ENCODE measurements at regions not wholly inside any gene's neighbourhood (a gene's known extent, or its start where the extent isn't known, plus 50 kb on each side); places are given as distances from the start of the nearest gene placed in this dataset.

DNA sequence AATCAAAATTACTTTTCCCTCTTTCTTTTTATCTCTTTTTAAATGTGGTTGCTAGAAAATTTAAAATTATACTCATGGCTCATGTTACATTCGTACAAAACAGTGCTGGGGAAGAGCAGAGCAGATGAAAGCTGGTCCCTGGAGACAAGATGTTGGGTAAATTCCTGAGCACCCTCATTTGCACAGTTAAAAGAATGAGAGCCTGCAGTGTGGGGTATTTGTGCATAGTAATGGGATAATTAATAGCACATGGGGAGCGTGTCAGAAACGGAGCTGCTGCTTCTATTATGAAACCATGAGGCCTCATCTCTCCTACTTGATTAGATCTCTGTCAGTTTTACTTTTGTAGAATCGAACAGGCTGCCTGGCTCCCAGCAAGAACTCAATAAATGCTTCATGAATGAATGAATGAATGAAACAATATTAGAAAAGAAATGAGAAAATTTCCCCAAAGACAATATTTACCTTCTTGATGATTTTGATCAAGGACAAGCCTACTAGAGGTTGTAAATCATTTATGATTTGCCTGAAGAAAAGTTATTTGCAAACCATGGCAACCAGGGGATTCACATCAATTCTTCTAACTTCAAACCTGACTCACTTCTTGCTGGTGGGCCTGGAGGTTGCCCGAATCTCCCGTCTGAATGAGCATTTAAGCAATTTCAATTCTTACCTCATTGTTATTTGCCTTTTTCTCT, 177.2 kb upstream of the TUT7 start:
- no peak for DNase-seq (ENCODE audit: low spot score)

DNA sequence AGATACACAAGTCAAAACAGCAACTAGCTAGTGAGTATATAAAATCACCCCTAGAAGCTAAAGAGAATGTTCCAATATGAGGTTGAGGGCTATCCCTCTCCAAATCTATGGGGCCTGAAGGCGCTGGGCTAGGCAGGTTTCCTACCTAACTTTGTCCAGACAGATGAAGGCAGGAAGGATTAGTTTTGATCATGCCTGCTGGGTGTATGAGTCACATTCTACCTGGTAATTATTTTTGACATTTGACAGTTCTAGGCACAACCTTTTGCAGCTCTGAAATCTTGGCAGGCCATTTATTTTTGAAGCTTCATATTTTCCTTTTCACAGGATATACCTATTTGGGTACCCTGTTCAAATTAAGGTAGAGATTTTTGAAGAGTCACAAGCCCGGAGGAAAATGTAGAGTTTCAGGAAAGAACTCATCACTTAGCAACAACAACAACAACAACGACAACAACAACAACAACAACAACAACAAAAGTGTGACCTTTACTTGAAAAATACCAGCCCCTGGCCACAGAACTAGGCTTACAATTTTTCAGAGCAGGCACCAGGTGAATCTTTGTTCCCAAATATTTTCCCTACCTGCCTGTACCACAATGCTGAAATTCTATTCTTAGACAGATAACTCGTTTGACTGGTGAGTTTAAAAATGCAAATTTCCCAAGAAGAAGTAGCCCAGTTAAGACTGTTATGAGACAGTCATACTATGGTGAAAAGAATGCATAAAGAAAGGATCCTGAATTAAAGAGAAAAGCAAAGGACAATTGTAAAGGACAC, 175.5 kb upstream of the TUT7 start:
- DNase-seq (ENCODE audit: low spot score): no peak

DNA sequence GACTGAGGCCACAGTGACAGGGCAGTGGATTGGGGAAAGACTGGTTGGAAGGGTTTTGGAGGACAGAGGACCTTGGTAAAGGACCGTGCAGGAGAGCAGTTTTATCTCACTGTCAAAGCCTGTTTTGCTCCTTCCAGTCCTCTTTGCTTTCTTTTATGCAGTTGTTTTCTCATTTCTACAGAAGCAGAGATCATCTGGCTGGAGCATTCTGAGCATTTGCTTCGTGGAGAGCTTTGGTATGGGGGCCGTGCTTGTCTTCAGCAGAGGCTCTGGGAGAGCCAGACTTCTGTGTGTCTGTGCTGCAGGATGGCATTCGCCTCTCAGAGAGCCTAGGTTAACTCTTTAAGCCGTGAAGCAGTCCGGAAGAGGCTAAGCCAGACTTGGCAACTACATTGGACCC, 171.8 kb upstream of the TUT7 start:
- no peak for DNase-seq (ENCODE audit: low spot score)

DNA sequence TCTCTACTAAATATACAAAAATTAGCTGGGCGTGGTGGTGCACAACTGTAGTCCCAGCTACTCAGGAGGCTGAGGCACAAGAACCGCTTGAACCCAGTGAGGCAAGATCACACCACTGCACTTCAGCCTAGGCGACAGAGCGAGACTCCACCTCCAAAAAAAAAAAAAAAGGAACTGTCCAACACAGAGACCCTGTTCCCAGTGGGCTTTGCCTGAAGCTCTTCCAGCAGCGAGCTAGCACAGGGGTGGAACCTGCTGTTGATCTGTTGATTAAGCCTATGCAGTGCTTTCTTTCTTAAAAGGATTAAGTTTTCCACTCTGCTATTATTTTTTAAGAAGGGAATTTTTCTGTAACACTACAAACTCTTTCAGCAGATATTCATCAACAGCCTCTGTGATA, 171.0 kb upstream of the TUT7 start:
- no peak for DNase-seq (ENCODE audit: low spot score)

DNA sequence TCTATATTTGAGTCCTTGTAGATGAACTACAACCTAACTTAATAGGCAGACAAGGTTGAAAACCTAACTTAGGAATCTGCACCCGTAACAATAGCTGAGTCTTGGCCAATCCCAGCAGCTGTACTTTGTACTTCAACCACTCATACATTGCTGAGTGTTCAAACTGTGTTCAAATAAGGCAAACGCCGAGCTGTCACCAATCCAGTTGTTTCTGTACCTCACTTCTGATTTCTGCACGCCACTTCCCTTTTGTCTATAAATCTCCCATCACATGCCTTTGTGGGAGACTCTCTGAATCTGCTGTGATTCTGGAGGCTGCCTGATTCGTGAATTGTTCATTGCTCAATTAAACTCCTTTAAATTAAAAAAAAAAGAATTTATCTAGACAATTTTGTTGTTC, 167.8 kb upstream of the TUT7 start:
- DNase-seq (ENCODE audit: low spot score): no peak

DNA sequence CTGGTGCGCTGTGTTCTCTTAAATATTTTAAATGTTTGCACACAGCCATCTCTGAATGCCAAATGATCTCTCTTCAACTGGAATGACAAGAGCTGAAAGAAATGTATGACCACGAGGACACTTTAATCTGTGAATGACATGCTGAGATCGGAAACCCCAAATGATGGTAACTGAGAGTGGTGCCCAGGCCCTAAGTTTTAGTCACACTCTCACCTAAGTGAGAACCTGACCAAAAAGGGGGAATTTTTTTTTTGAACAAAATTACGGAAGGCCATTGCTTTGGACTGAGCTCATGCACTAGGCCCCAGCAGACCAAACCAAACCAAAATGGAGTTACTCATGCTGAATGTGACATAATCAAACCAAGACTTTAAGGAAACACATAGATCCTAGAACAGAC, 167.1 kb upstream of the TUT7 start:
- no peak for DNase-seq (ENCODE audit: low spot score)

DNA sequence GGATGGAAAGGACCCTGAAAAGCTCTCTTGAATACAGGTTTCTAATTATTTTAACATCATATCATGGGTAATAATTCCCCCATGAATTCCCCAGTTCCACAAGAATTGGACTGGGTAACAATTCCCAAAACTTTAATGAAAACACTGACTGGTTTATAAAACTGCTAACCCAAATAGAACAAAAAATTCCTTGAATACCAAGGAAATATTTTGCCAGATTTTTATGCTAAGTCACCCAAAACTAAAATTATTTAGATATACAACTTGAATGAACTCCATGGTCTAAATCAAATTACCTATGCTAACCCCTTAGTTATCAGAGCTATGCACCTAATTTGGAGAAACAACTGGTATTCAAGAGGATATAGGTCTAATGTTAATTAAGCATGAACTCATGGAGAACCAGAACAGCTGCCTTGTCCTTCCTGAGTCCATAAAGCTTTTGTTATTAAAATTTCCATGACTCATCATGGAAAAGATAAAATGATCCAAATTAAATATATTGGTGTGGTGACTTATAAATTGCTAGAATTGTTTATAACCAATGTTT, 164.9 kb upstream of the TUT7 start:
- no peak for DNase-seq (ENCODE audit: low spot score)

DNA sequence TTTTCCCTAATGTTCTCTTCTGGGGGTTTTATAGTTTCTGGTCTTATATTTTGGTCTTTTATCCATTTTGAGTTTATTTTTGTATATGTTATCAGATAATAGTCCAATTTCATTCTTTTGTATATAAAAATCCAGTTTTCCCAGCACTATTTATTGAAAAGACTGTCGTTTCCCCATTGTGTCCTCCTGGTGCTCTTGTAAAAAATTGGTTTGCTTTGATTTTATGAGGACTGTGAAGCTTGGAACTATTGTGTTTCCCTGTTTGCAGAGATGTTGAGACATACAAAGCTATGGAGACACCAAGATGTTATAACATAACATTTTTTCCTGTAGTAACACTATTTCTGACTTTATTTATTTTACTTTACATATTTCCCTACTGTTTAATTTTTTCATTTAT, 163.3 kb upstream of the TUT7 start:
- DNase-seq (ENCODE audit: low spot score): no peak

DNA sequence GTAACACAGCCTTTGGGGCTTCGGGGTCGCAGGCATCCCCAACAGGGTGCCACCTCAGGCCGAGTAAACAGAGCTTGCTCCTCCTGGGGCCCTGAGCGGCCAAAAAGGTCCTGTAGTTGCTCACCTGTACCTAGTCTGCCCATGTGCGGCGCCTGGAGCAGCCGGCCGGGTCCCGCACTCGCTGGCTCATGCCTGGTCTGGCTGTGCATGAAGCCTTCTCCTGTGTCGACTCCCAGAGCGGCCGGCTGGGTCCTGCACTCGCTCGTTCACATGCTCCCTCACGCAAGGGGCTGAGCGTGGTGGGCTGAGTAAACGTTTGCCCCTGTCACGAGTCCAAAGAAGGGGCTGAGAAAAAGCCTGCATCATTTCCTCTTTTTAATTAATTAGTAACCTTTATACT, 162.4 kb upstream of the TUT7 start:
- DNase-seq (ENCODE audit: low spot score): no peak

DNA sequence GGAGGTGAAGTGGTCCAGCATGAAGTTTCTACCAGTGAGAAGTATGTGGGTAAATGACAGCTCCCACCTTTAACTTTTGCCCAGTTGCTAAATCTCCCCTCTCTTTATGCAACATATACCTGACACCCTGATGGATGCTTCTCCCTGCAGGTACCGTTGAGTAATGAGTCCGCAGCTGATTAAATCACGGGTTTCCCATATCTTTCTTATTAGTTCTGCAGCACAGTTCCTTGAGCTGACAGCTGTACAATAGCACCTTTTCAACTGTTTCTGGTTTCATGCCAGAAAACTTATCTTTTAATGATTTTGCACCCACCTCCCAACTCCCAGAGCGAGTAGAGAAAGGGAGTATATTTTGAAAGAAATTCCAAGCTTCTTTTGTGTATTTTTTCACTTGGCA, 161.0 kb upstream of the TUT7 start:
- no peak for DNase-seq (ENCODE audit: low spot score)

DNA sequence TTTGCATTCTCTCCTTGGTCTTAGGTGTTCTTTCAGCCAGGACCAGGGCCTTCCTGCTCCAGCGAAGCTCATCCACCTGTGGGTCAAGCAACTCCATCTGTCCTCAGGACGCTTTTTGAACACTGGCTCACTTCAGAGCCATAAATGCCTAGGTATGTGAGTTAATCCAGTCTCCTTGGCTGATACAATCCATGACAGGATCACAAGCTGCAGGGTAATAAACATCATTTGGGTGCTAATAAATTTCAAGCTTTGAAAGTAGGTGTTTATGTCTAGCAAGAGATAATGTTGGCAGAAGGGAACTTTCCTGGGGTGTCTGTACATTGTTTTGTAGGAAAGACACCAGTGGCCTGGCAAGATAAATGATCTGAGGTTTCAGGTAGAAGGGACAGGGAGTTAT, 159.2 kb upstream of the TUT7 start:
- DNase-seq (ENCODE audit: low spot score): no peak

DNA sequence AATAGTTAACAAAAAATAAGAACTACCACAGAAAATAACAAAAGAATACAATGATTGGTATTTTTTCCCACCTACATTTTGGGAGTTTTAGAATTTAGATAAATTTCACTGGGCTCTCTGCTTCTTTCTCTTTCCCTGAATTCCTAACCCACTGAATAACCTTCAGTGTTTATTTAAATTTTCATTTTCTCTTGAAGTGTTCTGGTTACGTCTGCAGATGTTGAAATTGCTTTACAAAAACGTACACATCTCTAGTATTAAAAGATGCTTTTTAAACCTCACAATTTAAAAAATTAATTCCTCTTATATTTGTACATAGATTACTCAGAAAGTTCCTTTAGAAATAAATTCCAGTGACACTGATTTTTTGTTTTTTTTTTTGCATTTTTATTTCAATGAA, 158.7 kb upstream of the TUT7 start:
- DNase-seq (ENCODE audit: low spot score): no peak

DNA sequence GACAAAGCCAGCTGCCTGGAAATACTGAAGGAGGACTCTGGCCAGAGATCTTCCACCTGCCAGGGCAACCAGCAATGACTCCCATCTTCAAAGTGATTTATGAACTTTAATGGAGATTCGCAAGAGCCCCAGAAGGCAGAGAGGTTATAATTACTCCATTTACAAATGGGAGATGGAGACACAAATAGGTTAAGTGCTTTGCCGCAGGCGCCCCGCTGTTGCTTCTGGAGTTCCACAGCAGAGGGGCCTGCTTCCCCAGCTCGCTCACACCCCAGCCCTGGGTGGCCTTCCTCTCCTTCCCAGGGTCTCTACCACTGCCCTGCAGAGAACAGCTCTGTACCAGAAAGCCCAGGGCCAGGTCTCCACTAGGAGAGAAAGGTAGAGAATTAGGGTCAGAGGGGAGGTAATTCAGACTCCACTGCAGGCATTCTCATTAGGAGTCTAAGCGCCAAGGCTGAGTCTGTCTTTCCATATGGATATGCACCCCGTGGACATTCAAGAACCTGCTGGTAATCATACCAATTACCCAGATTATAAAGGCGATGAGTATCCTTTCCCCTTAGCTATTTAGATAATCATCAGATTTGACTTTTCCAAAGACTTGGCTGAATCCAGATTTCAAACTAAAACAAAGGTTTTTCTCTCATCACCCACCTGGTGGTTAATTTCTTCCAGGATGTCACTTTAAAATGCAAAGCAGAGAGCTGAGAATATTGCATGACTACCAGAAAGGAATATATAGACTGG, 157.6 kb upstream of the TUT7 start:
- DNase-seq (ENCODE audit: low spot score): no peak

DNA sequence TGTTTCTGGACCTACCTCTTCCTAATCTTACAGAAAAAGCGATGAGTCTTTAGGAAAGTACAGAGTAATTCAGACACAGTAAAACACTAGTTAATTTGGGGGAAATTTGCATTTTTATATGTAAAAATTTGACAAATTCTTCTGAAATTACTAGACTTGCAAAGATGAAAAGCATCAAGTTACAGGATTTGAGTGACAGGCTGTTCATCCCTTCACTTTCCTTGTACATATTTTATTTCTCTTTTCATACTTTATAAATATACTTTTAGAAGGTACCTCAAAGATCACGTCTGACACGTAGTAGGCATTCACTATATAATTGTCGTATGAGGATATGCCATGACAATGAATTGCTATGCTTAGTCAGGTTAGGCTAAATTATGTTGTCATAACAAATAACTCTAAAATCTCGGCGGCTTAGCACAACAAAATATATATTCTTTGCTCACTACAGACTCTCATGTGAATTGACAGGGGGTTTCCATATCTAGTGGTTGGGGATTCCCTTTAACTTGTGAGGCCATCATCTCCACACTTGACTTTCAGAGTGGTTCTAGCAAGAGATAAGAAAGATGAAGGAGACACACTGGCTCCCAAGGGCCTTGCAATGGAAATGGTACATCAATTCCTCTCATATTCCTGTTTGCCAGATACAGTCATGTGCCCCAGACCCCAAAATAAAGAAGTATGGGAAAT, 154.1 kb upstream of the TUT7 start:
- no peak for DNase-seq (ENCODE audit: low spot score)

DNA sequence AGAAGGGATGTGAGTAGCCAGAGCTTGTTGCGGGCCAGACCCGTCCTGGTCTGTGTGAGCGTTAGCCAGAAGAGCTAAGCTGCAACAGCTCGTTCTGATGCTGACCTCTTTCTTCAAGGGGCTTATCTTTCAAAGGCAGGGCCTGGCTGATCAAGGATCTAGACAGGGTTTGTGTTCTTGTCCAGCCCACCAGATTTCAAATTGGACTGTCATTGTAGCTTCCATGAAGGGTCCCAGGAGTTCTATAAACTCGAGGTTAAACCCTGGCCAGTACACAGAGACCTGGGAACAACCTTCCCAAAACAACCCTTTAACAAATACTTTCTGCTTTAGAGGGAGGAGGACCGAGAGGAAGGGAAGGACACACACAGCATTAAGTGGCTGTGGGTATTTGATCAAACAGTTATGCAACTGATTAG, 153.0 kb upstream of the TUT7 start:
- no peak for DNase-seq (ENCODE audit: low spot score)

DNA sequence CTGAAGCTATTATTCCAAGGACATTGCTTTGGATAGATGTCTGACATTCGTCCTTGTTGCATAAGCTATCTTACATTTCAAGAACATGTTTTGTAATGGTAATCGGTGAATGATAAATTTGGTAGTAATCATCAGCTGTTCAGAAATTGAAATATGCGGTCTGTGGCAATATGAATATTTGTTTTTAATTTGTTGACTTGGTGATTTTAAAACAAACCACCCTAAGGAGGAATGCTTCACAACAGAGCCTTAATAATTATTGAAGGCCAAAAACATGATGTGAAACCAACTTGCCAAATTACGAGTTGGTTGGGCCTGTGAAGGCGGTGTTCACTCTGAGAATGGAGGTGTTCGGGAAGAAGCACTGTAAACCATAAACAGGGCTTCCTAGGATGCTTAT, 149.7 kb upstream of the TUT7 start:
- no peak for DNase-seq (ENCODE audit: low spot score)

DNA sequence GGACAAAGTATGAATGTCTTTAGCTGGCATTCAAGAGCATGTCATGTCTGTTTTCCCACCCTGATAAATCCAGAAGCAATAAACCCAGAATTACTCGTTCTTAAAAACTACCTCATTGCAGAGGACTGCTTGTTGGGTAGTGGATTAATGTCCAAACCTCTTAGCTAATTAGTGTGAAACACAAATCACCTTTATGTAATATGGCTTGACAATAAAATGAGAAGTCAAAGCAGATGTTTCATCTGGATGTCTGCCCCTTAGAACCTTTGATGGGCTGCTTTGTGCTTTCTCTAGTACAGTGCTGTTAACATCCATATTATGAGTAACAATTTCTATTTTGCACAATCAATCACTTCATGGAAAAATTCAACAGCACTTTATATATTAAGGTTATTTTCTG, 149.1 kb upstream of the TUT7 start:
- DNase-seq (ENCODE audit: low spot score): no peak

DNA sequence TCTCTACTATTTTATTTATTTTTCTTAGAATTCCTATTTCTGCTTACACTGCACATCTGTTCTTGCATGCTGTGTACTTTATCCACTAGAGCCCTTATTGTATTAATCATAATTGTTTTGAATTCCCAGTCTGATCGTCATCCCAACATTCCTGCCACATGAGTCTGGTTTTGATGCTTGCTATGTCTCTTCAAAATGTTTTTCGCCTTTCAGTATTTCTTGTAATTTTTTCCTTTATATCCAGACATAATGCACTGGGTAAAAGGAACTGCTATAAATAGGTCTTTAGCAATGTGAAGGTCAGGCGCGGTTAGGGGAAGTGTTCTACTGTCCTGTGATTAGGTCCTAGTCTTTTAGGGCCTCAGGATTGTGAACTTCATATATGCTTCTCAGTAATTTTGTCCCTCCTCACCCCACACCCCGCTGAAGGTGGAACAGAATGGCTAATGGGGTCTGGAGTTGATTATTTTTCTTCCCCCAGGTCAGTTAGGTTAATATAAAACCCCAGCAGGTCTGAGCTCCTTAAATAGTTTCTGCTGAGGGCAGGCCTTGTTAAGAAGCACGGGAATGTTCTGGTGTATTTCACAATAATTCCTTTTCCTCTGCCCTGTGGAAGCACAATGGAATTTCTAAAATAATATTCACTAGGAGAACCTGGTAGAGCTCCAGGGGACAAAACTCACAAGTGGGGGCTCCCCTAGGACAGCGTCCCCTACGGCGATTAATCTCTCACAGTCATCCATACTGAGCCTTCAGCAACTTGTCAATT, 146.6 kb upstream of the TUT7 start:
- DNase-seq (ENCODE audit: low spot score): no peak

DNA sequence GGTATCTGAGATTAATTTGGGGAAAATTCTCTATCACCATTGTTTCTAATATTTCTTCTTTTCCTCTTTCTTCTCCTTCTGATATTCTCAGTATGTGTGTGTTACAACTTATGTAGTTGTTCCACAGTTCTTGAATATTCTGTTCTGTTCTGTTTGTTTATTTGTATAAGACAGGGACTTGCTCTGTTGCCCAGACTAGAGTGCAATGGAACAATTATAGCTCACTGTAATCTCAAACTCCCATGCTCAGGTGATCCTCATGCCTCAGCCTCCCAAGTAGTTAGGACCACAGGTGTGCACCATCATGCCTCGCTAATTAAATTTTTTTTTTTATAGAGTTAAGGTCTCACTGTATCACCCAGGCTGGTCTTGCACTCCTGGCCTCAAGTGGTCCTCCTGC, 145.8 kb upstream of the TUT7 start:
- DNase-seq (ENCODE audit: low spot score): no peak

DNA sequence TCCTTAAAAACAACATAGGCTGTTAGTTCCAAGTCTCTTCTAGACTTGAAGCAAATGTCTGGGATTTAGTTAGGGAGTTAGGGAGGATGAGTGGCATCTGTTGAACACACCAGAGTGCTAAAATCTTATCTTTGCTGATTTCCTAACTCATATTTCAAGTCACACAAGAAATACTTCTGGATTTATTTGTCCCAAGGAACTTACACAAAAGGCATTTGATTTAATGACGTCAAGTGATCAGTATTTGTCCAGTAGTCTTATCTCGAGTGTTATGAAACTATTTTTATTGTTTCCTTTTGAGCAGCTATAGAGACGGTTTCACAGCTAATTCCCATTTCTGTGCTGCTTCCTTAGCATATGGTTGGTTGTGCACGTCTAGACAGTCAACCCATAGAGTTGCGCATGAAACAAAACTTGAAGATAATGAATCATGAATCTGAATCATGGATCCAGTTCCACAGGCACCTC, 140.5 kb upstream of the TUT7 start:
- DNase-seq (ENCODE audit: low spot score): no peak
